Thyroid gland (tissue), 4 donors: ENCODE measurements at regions not wholly inside any gene's neighbourhood (a gene's known extent, or its start where the extent isn't known, plus 50 kb on each side); places are given as distances from the start of the nearest gene placed in this dataset.

Source experiments
- CTCF ChIP-seq, 6 experiments: fragments of 200-600 bp in 3 of 6; fragments of 450-650 bp in 3 of 6; sonication (generic) in 3 of 6; IDR thresholded peaks; one replicate each; pipeline ENCODE4 v1.5.1; 2016 to 2019; ENCODE audit warnings: antibody characterized with exemption in 6 of 6, mild to moderate bottlenecking in 2 of 6, inconsistent platforms in 1 of 6, moderate library complexity in 1 of 6
- POLR2A ChIP-seq, 2 donors: fragments of 450-650 bp; IDR thresholded peaks; one replicate each; pipeline ENCODE4 v1.6.1; 2017; ENCODE audit warnings: antibody characterized with exemption in 2 of 2, mild to moderate bottlenecking in 2 of 2, moderate library complexity in 1 of 2

GRCh38 chr4:99712099-99712498 lies 54.5 kb upstream of the C4orf54 start:
- TF ChIP-seq CTCF (IDR thresholded peaks at IDR 0.05): no peak
- TF ChIP-seq POLR2A (IDR thresholded peaks at IDR 0.05): no peak
